Keratinocyte (primary cell): ENCODE measurements at regions not wholly inside any gene's neighbourhood (a gene's known extent, or its start where the extent isn't known, plus 50 kb on each side); places are given as distances from the start of the nearest gene placed in this dataset.

ENCODE experiments used
- DNase-seq: peaks from one replicate; pipeline ENCODE4 v3.0.0-alpha.2; 2011; ENCODE audit warnings: low read depth, missing footprints, low spot score
- FAIRE-seq: peaks from 2 replicates; lab custom pipeline; 2011; peaks lifted over from hg19 to GRCh38; lab: Jason Lieb, UNC
- H2AFZ ChIP-seq: 2 replicates; pipeline ENCODE4 v1.6.0; 2012; ENCODE audit warnings: low read length, control low read depth, inconsistent platforms; ENCODE audit not compliant: control insufficient read depth
- H3K27ac ChIP-seq: 2 replicates; pipeline ENCODE4 v1.5.1; 2011; ENCODE audit warnings: low read length; ENCODE audit not compliant: control insufficient read depth, insufficient read depth
- H3K27me3 ChIP-seq: 3 replicates; pipeline ENCODE4 v1.6.0; 2011; ENCODE audit warnings: low read length; ENCODE audit not compliant: control insufficient read depth, insufficient read depth; ENCODE audit errors: extremely low read depth
- H3K36me3 ChIP-seq, 2 experiments: 2 replicates in 1 of 2; 3 replicates in 1 of 2; pipeline ENCODE4 v1.5.1; 2011; ENCODE audit warnings: low read length in 2 of 2, mild to moderate bottlenecking in 1 of 2; ENCODE audit not compliant: control insufficient read depth in 2 of 2, insufficient read depth in 2 of 2; ENCODE audit errors: extremely low read depth in 1 of 2
- H3K4me1 ChIP-seq: 3 replicates; pipeline ENCODE4 v1.5.1; 2011; ENCODE audit warnings: low read length; ENCODE audit not compliant: control insufficient read depth, insufficient read depth; ENCODE audit errors: extremely low read depth
- H3K4me2 ChIP-seq: 3 replicates; pipeline ENCODE4 v1.6.0; 2011; ENCODE audit warnings: low read depth, low read length; ENCODE audit not compliant: control insufficient read depth, insufficient read depth; ENCODE audit errors: extremely low read depth
- H3K4me3 ChIP-seq, 3 experiments: fragments of 200-600 bp in 1 of 3; sonication (generic) in 1 of 3; 2 replicates in 2 of 3; 3 replicates in 1 of 3; pipeline ENCODE4 v1.5.1; 2011 to 2016; ENCODE audit warnings: low read length in 3 of 3, mild to moderate bottlenecking in 3 of 3, control low read depth in 2 of 3, inconsistent platforms in 1 of 3, low read depth in 1 of 3, mixed read lengths in 1 of 3, mixed run types in 1 of 3, moderate library complexity in 1 of 3; ENCODE audit not compliant: control insufficient read depth in 2 of 3, insufficient read depth in 2 of 3; ENCODE audit errors: extremely low read depth in 1 of 3
- H3K79me2 ChIP-seq: 2 replicates; pipeline ENCODE4 v1.6.0; 2012; ENCODE audit warnings: low read length; ENCODE audit not compliant: control insufficient read depth, insufficient read depth
- H3K9ac ChIP-seq: 3 replicates; pipeline ENCODE4 v1.6.0; 2011; ENCODE audit warnings: low read length; ENCODE audit not compliant: control insufficient read depth, insufficient read depth; ENCODE audit errors: extremely low read depth
- H3K9me1 ChIP-seq: 3 replicates; pipeline ENCODE4 v1.6.0; 2011; ENCODE audit warnings: low read length; ENCODE audit not compliant: control insufficient read depth, insufficient read depth; ENCODE audit errors: extremely low read depth
- H3K9me3 ChIP-seq: 2 replicates; pipeline ENCODE4 v1.5.1; 2012; ENCODE audit warnings: low read depth, low read length; ENCODE audit not compliant: control insufficient read depth
- H4K20me1 ChIP-seq: 3 replicates; pipeline ENCODE4 v1.6.0; 2011; ENCODE audit warnings: low read length; ENCODE audit not compliant: control insufficient read depth, insufficient read depth; ENCODE audit errors: extremely low read depth
- EZH2 ChIP-seq: IDR thresholded peaks from one replicate; pipeline ENCODE4 v1.6.1; 2012; ENCODE audit warnings: inconsistent platforms, mild to moderate bottlenecking, low read length, moderate library complexity
- dilution Hi-C: fragments of 300-500 bp; cut with MboI; formaldehyde crosslinking; loops from one replicate; pipeline ENCODE4 v1.7.0; 2020; ENCODE audit warnings: low sequenced_read_pairs; ENCODE audit not compliant: extremely low pct_ligation_motif_present
- TF ChIP-seq, protein P1 (sequence below), 3 experiments: IDR thresholded peaks in 1 of 3; conservative IDR thresholded peaks in 1 of 3; optimal IDR thresholded peaks in 1 of 3; 2 replicates in 2 of 3; 3 replicates in 1 of 3; pipeline versions ENCODE3 to v1.5.1; 2011; ENCODE audit warnings: low read length in 3 of 3, mild to moderate bottlenecking in 3 of 3, moderate library complexity in 2 of 3, control low read depth in 1 of 3, inconsistent platforms in 1 of 3; ENCODE audit not compliant: insufficient read depth in 2 of 3; ENCODE audit errors: extremely low read depth in 1 of 3

DNA sequence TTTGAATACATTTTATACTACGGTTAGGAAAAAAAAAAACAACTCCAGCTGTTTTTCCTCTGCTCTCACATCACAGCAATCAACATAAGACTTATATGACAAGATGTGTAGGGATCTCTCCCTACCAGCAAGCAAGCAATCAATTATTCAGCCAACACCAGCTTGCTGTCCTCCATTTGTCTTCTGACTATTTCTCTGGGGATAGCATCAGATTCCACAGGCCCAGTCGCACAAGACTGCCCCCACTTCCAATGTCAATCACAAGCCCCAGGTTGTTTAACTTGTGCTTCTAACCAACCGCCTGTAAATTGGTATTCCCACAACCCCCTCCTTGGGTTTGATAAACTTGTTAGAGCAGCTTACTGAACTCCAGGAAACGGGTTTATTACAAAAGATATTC is 873.1 kb upstream of the TMPRSS15 start:
- H3K9me3 ChIP-seq = no peaks in the 10 kb centered on the region
- H4K20me1 ChIP-seq = no peaks in the 10 kb centered on the region
- no peak overlapping the region for H2AFZ ChIP-seq
- no peak for DNase-seq
- dilution Hi-C loops = no loop called here
- TF ChIP-seq EZH2 = no peak
- TF ChIP-seq, protein P1, sequence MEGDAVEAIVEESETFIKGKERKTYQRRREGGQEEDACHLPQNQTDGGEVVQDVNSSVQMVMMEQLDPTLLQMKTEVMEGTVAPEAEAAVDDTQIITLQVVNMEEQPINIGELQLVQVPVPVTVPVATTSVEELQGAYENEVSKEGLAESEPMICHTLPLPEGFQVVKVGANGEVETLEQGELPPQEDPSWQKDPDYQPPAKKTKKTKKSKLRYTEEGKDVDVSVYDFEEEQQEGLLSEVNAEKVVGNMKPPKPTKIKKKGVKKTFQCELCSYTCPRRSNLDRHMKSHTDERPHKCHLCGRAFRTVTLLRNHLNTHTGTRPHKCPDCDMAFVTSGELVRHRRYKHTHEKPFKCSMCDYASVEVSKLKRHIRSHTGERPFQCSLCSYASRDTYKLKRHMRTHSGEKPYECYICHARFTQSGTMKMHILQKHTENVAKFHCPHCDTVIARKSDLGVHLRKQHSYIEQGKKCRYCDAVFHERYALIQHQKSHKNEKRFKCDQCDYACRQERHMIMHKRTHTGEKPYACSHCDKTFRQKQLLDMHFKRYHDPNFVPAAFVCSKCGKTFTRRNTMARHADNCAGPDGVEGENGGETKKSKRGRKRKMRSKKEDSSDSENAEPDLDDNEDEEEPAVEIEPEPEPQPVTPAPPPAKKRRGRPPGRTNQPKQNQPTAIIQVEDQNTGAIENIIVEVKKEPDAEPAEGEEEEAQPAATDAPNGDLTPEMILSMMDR (optimal IDR thresholded peaks at IDR 0.05 in 1 of 3, IDR thresholded peaks at IDR 0.05 in 1 of 3, conservative IDR thresholded peaks at IDR 0.05 in 1 of 3; ENCODE audit: extremely low read depth in 1 of 3, insufficient read depth in 2 of 3, low read length in 3 of 3) = no peak
- H3K79me2 ChIP-seq = no peaks in the 10 kb centered on the region
- H3K4me3 ChIP-seq = no peak overlapping the region
- H3K9ac ChIP-seq = no peak overlapping the region
- H3K27ac ChIP-seq = no peak overlapping the region
- H3K4me1 ChIP-seq = no peaks in the 10 kb centered on the region
- H3K27me3 ChIP-seq = no peaks in the 10 kb centered on the region
- H3K4me2 ChIP-seq = no peak overlapping the region
- H3K9me1 ChIP-seq = no peaks in the 10 kb centered on the region
- H3K36me3 ChIP-seq = no peaks in the 10 kb centered on the region
- FAIRE-seq = no peak

DNA sequence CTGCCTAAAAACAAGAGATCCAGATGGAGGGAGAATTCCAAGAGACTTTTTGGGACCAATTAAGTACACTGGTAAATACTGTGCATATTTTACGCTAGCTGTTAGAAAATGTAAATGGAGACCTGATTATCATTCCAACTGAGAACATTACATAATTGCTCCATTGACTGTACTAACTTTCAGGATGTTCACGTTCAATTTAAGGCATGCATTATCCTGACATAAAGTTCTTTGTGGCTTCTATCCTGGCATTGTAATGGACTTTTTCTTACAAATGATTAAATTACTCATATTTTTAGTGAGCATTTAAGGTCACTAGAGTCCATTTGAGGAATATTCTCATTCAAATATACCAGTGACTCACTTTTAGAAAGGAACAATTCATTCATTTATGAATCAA is 883.3 kb upstream of the TMPRSS15 start:
- H3K9ac ChIP-seq = no peak overlapping the region
- H3K36me3 ChIP-seq = no peaks in the 10 kb centered on the region
- no peaks in the 10 kb centered on the region for H3K9me1 ChIP-seq
- FAIRE-seq (no peak), DNase-seq (no peak)
- H4K20me1 ChIP-seq = no peaks in the 10 kb centered on the region
- H3K27ac ChIP-seq = no peak overlapping the region
- dilution Hi-C loops = no loop called here
- H3K4me1 ChIP-seq = no peaks in the 10 kb centered on the region
- H3K79me2 ChIP-seq = no peaks in the 10 kb centered on the region
- no peak for TF ChIP-seq EZH2
- TF ChIP-seq, protein P1 (optimal IDR thresholded peaks at IDR 0.05 in 1 of 3, IDR thresholded peaks at IDR 0.05 in 1 of 3, conservative IDR thresholded peaks at IDR 0.05 in 1 of 3; ENCODE audit: extremely low read depth in 1 of 3, insufficient read depth in 2 of 3, low read length in 3 of 3) = no peak
- no peak overlapping the region for H3K4me3 ChIP-seq
- no peak overlapping the region for H2AFZ ChIP-seq
- no peaks in the 10 kb centered on the region for H3K9me3 ChIP-seq
- no peaks in the 10 kb centered on the region for H3K27me3 ChIP-seq
- H3K4me2 ChIP-seq = no peak overlapping the region
